Activated T-cell treated with anti-CD3 and anti-CD28 coated beads for 48 hours (primary cell): ENCODE measurements at regions not wholly inside any gene's neighbourhood (a gene's known extent, or its start where the extent isn't known, plus 50 kb on each side); places are given as distances from the start of the nearest gene placed in this dataset.

ENCODE experiments used
- DNase-seq: peaks from one replicate; pipeline ENCODE4 v3.0.0-alpha.2; 2020; ENCODE audit warnings: low read depth

DNA sequence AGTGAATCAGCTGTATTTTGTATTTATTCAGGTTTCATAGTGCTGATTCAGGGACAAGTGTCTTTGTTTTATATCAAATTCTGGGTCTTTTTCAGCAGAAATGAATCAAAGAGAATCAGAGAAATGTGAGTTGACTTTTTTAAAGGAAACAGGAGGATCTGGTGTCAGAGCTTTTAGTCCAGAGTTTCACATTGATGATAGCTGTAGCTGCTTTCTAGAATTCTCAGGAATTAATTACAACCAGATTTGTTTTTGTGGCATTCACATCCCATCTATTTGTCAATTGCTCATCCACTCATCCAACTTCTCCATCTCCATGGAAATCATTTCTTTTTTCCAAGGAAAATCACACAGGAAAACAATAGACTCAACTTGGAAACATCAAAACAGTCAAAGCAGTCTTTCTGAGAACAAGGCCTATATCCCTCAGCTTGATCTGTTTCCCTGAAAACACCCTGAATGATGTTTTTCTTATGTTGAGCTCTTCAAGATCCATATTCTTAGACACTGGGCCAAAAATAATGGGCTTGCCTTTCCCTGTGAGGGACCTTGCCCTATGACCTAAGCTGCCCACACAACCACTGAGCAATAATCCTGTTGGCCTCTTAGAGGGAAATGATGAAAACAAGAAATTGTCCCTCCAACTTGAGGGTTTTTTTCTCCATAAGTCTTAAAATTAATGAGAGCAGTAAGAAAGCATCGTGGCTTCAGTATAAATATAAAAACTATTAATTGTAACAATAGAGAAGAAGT lies 249.5 kb upstream of the FN1 start:
- no peak for DNase-seq

DNA sequence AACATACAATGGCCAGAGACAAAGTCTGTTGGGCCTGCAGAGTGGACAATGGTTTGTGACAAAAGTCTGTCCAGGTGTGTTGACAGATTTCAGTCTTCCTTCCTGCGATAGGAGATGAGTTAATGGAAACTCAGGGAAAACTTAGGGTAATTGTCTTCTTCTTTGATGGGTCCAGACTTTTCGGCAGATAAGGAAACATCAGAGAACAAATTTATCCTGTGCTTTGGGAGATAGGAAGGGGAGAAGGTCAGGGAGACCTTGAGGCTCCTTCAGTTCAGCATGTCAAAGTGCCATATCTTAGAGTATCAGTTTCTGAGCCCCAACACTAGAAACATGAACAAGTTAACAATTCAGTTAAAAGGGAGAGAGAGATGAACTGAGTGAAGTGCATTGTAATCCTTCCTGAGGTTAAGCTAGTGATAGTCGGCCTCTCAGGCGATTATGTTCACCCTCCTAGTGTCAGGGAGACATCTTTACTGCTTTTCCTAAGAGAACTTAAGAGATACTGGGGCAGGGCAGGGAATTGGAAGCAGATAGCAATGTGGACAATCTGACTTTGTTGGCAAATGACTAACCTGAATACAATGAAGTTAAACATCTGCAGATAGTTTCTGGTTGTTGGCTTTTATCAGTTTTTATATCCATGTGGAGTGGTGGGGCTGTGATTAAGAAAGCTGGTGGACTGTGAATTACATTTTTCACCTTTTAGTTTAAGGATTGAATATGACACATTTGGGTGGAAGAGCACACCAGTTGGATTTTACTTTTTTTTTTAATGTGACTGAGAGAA lies 248.8 kb upstream of the FN1 start:
- no peak for DNase-seq

DNA sequence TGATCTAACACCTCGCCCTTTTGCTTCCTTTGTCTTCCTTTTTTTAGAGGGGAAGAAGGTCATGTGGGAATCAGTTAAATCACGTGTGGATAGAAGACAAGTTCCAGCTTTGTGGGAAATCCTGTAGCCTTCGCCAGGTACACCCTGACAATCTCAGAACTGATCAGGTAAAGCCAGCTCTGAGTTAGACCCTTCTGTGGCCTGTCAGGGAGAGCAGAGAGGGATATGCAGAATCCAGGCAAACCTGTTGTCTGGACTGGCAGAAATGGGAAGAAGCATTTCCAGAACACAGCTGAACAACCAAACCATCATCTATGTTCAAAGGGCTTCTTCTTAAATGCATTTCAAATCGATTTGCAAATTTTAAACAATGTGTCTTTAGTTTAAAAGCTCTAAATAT lies 247.4 kb upstream of the FN1 start:
- no peak for DNase-seq

DNA sequence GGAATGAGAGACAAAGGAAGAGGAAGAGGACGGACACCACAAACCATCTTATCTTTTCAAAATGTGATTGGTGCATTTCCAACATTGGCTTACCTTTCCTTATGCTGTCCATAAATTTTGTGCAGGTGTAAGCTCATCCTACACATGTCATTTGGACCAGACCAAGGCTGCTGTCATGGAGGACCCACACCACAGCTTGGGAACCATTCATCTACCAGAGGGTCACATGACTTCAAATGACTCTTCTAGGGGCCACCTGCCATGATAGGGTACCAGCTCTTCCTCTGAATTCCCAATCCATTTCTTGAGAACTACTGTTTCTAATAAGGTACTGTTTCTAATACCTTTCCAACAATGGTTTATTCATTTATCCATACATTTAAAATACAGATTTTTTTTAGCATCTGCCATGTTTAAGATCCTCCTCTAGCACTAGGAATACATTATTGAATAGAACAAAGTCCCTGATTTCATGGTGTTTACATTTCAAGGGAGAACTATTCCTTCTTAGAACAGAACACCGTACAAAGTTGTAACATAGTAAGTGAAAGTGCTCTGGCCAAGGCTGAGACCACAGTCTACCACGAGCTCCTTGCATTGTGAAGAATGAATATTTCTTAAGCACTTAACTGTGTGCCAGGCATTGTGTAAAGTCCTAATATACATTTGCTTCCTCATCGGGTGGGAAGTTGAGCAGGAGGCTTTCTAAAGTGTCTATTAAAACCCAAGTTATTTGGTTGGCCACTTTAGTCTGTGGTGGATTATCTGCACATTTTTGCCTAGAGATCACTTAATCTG lies 246.1 kb upstream of the FN1 start:
- no peak for DNase-seq

DNA sequence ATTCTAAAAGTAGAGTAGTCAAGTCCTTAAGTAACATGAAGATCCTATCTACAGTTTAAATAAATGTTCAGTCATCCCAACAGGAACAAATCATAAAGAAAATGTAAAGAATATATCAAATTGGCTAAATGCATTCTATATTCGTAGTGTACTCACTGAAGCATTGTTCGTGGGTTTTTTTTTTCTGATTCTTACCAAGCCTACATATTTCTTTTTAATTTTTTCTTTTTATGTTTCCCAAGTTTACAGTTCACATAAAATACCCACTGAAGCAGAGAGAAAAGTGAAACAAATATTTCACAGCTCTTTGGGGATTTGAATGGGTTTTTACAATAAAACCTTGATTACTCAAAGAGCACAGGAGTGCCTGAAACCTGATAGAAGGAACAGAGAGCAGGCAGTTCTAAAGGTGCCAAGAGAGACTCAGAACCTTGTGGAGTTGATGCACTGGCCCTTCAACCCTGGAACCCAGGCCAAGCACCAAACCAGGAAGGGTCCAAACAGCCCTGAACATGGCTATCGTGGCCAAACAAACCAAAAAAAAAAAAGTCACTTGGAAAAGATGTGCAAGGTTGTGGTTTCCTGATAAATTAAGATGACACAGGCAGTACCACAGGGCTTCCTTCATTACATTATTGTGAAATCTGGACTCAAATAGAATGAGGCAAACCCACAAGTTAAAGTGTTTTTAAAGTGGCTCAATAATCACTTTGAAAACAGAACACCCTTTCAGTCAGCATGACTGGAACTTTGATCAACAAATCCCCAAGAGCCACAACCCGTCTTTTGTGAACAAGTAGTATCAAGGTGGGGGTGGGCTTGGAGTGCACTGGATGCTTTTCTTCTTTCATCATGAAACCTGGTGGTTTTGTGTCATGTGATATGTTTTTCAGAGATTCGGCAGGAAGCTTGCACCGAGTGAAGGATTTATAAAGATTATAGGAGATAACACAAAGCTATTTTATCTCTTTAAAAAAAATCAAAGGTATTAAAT lies 245.0 kb upstream of the FN1 start:
- DNase-seq = peak; percentile 29

DNA sequence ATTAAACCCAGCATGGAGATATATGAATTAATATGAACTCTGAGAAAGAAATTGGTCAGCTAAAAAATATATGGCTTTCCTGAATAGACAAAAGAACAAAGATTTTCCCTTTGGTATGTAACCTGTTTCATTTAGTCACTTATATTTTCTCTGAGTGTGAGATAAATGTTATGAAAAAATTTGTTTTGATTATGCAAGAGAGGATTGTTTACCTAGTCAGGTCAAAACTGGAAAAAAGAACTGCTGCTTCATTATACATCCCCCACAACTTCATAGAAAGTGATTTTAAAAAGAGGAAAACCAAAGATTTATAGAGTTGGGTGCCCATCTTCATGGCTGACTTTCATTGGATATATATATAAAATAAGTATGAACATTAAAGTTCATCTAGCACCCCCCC lies 242.2 kb upstream of the FN1 start:
- DNase-seq = no peak

DNA sequence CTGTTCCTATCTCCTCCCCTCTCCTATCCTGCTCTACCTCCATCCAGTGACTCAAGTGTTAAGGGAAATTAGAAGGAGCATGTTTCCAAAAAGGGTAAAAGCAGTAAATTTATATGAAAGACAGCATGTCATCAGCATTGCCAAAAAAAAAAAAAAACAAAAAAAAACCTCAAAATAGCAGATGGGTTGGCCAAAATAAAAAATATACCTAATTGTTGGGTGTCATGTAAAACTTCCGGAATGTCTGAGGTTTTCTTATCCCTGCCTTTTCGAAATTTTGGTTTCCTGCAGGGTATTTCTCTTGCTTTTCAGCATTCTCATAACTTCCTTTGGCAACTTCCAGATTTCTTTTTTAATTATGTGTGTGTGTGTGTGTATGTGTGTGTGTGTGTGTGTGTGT lies 241.6 kb upstream of the FN1 start:
- DNase-seq = no peak

DNA sequence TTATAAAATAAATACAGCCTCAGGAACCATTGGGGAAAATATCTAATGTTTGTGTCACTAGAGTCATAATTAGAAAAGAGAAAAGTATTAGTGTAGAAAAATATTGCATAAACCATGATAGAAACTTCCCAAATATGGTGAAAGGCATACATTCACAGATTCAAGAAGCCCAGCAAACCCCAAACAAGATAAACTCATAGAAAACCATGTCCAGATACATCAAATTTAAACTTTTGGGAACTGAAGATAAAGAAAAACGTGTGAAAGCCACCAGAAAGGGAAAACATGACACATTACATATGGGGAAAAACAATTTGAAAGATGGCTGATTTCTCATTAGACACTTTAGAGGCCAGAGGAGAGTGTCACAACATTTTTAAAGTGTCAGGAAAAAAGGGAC lies 236.5 kb upstream of the FN1 start:
- DNase-seq = no peak

DNA sequence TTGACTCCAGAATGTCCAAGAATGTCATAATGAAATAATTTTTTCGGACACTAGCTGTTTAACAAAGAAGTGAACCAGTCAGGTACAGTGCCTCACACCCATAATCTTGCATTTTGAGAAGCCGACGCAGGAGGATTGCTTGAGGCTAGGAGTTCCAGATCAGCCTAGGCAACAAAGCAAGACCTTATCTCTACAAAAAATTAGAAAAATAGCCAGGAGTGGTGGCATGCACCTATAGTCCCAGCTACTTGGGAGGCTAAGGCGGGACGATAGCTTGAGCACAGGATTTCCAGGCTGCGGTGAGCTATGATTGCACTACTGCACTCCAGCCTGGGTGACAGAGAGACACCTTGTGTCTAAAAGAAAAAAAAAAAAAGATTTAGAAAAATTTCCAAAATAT lies 235.8 kb upstream of the FN1 start:
- DNase-seq = no peak

DNA sequence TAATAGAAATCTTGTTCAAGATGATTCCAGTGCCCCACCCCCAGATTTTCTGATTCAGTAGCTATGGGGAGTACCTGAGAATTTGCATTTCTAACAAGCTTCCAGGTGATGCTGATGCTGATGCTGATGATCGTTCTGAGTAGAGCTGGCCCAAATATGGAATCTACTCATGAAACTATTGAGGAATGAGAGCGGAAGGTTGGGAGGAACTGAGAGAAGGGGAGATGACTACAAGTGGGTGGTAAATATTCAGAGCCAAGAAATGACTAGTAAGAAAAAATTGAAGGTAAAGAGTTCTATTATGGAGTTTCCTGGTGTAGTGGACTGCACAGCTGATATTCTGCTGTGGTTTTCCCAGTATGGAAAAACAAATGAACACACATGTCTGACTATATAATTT lies 235.4 kb upstream of the FN1 start:
- no peak for DNase-seq

DNA sequence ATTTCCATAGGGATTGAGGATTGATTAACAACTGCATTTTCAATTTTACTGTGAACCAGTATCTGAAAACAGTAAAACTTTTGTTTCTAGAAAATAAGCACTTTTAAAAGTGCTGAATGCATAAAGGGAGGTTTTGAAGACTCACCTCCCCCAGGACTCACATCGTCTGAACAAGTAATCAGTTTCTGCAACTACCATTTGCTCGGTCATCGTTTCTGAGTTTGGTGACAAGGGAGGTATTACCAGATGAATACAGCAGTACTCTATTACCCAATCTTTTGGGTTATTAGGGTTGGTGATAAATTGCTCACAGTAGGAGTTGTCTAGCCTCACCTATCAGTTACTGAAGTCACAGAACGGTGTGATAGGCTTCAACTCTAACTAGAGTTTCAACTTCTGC lies 234.5 kb upstream of the FN1 start:
- no peak for DNase-seq

DNA sequence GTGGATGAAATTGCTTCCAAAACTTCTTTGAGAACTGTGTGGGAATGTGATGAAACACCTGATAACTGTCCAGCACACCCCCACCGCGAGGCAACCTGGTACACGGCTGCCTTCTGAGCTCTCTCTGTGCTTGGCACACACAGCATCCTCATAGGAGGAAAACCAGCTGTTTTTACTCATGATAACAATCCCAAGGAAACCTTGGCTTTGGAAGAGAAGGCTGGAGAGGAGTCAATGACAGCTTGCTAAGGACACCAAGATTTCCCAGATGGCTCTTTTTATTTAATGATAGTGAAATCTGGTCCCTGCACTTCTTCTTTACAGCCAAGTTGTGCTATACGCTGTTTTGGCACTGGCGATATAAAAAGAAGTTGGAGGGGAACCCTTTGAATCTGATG lies 232.5 kb upstream of the FN1 start:
- no peak for DNase-seq

DNA sequence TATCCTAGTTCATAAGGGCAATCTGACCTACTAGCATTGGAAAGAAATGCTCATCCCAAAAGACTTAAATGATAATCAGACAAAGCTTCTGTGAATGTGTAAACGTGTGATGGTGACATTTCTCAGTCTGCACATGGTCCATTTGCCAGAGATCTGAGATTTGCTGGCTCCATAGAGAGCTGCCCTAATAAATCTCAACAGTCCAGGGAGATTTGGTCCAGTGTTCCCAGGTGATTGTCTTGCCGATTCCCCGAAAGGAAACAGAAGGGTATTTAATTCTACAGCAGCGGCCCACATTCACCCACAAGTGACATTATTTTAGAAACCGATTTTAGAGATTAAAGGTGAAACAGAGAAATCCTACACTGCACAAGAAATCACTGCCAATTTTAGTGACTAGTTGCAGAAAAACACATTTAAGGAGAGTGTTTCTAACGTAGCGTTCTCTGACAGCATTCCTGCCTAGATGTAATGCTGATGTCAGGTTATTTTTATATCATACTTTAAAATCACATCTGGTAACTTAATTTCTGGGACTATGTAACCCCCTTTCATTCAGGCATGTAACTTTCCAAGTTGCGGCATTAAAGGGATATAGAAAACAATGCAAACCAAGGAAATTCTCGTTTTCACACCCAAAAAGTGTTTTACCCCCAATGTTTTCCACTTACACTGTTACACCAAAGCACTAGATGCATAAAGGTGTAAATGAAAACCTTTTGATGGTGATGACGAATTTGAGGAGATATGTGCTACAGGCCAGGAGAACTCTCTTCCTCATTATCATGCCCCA lies 231.9 kb upstream of the FN1 start:
- no peak for DNase-seq

DNA sequence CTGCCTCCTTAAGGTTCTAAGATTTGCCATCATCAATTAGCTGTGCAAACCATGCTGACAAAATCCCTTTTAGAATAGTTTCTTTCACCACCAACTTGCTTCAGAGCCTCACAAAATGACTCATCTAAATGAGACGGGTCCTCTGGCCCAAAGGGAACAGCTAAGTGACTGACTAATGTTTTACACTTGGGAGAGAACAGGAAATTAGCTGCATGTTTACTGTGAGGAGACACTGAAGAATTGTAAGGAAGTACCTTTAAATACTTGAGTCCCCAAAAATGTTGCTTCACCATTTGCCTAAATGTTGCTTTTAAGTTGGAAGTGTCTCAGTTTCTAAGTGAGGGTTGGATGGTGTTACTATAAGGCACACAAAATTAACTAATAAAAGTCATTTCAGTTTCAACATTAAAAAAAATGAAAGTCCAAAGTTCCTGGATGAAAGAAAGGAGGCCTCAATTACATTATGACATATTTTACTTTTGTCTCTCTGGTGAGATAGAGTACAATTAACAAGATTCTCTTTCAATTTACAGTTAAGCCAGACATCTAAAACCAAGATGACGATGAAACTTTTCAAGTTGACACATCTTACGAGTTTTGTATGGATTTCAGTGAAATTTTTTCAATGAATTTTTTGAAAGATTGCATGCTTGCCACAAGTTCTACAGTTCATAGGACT lies 229.1 kb upstream of the FN1 start:
- no peak for DNase-seq

DNA sequence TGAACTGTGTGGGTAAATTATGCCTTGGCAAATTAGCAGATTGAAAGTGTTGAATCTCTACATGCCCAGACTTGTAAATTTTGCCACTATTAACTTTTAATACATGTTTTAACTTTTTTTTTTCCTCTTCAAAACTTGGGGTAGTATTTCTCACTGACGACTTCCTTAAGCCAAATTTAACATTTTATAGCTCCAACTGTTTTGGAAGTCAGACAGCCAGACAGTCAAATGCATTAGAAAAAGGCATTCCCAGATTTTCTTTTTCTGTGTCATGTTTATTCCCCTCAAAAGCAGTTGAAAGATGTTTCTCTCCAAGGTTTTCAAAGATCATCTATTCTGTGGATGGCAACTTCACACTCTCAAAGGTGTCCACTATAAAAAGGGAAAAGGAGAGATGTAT lies 226.8 kb upstream of the FN1 start:
- DNase-seq = no peak

DNA sequence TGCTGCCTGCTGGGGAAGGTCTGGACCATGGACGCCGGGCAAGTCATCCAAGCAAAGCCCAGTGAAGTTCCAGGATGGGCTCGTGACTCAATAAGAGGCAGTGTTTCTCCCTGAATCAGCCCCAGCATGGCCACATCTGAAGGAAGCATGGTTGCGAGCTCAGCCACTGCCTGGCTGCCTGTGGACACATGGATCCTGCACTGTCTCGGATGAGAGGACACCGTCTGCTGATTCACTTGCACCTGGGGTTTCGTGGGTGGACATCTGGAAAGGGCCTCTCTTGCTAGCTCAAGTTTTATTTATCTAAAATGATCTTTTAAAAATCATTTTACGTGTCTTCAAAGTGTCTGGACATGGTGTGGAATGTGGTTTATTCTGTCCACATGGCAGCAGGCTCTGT lies 224.8 kb upstream of the FN1 start:
- no peak for DNase-seq

DNA sequence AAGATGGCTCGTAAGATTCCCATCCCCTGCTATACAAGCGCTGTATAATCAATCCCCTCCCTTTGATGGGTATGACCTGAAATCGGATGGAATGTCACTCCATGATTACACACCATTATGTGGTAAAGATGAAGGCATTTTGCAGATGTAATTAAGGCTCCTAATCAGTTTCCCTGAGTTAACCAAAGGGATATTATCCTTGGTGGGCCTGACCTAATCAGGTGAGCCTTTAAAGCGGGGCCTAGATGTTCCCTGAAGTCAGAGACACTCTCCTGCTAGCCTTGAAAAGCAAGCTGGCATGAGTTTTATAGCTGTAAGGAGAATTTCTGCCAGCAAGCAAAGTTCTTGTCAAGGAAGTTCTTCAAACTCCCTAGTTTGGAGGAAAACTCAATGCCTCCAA lies 223.8 kb upstream of the FN1 start:
- no peak for DNase-seq

DNA sequence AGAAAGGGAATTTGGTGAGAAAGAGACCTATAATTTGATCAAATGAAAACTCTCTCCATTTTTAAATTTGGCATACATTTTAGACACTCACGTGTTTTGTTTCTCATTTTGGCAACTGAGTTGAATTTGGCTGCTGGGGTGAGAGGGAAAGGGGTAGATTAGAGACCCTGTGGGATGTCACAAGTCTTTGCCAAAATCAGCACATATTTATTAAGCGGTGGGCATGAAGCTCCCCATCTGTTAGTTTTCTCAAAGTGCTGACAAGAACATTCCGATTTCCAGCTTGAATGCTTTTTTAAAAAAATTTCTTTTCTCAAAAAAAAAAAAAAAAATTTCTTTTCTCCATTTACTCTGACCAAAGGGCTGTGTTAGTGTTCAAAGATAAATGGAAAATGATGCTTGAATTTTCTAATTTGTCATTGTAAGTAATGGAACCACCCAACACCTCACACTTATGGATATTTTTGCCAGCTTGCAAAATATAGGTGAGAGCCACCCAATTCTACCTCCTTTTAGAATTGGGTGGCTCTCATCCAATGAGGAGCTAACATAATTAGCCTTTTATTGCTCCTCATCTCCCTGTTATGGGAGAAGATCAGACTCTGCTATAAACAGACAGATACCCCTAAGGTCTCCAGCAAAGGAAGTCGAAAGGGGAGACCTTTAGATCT lies 222.9 kb upstream of the FN1 start:
- DNase-seq = no peak

DNA sequence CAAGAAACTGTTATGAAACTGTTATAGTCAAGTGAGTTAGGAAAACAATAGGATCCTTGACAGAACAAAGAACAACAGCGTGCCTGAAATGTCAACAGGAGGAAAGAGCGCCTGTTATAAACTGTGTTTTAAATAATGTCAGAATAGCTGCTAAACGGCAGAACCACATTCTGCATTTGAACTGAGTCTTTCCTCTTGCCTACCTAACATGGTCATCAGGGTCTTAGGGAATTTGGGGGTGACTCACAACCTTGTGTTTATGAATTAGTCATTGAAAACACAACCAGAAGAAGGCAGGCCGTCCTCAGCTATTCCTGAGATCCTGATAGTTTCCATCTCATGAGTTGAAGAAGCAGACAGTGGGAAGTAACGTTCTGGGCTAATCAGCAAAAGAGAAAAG lies 222.0 kb upstream of the FN1 start:
- no peak for DNase-seq
